Fibroblast of skin of left biceps (primary cell): ENCODE measurements at regions not wholly inside any gene's neighbourhood (a gene's known extent, or its start where the extent isn't known, plus 50 kb on each side); places are given as distances from the start of the nearest gene placed in this dataset.
"Not testable (repeated sequence)": the region's sequence is repeated elsewhere in the genome, so short reads cannot be mapped to it uniquely, and the experiment has no call there.

Experiments used
- DNase-seq, 2 experiments: peaks; one replicate each; pipeline ENCODE4 v3.0.0-alpha.2; 2013; ENCODE audit warnings: low read depth in 2 of 2

GRCh38 chr3:22691407-22691806 lies 511.7 kb upstream of the UBE2E2 start:
- no peak for DNase-seq

DNA sequence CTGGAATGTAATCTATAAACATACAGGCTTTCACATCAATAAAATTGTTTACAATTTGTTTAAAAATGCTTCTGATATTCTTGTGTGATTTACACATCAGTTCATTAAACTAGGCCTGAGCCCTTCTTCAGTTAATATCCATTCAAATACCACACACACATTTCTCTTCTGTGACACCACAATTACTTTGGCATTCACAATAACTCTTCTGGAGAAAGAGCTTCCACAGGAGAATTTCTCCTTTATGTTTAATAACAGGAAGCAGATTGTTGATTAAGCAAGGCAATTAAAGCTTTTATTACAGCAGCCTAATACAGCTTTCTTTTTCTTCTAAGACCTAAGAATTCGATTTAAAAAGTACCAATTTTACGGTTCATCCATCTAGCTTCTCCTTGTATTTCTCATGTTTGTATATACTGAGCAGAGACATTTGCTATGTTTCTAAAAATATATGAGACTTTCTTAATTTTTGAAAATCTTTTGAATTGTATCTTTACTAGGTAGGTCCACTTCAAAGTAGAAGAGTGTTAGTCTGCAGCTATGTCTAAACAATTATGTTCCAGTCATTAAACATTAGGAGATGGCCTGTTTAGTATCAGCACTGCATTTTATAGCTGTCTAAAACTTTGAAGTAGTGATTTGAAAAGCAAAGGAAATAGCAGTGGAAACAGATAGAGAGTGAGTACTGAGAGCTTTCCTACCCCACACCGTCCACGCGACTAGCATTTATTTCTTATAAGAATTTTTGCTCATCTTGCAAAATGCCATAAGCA lies 511.1 kb upstream of the UBE2E2 start:
- DNase-seq, result no peak

DNA sequence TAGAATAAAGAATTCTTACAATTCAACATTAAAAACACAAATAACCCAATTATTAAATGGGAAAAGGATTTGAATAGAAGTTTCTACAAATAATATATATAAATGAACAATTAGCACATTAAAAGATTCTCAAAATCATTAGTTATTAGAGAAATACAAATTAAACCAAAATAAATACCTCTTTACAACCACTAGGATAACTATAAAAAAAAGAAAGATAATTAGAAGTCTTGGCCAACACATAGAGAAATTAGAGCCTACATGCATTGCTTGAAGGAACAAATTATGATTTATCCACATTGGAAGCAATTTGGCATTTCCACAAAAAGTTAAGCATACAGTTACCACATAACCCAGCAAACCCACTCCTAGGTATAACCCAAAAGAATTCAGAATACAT lies 502.3 kb upstream of the UBE2E2 start:
- no peak for DNase-seq

GRCh38 chr3:22704166-22704565 lies 499.0 kb upstream of the UBE2E2 start:
- no peak for DNase-seq

- no peak for DNase-seq
These were observed 498.4 kb upstream of the UBE2E2 start for GRCh38 chr3:22704571-22705354.

- not testable (repeated sequence) for DNase-seq
These were observed 496.2 kb upstream of the UBE2E2 start for GRCh38 chr3:22706922-22707321.

- peak; percentile 54 to 61 for DNase-seq
These were observed 489.2 kb upstream of the UBE2E2 start for GRCh38 chr3:22713936-22714335.

- no peak for DNase-seq
These were observed 488.4 kb upstream of the UBE2E2 start for GRCh38 chr3:22714749-22715148.

GRCh38 chr3:22720596-22720995 lies 482.5 kb upstream of the UBE2E2 start:
- DNase-seq, result no peak

GRCh38 chr3:22724420-22724819 lies 478.7 kb upstream of the UBE2E2 start:
- DNase-seq, result no peak

DNA sequence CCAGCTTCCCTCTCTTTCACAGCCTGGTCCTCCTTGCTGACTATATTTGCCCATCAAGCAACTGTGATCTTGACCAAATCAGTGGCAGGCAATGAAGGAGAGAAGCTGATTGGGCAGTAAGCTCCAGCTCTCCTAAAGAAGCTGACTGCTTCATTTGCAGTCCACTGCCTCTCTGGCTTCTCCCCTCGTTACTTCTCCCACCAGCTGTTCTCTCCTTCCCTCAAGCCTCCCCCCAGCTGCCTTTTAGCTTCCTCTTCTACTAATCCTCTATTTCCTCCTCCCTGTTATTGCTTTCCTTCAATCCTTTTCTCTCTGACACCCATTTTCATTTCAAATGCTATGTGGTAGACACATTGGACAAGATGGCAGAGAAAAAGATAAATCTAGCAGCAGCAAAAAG lies 474.7 kb upstream of the UBE2E2 start:
- DNase-seq, result no peak

DNA sequence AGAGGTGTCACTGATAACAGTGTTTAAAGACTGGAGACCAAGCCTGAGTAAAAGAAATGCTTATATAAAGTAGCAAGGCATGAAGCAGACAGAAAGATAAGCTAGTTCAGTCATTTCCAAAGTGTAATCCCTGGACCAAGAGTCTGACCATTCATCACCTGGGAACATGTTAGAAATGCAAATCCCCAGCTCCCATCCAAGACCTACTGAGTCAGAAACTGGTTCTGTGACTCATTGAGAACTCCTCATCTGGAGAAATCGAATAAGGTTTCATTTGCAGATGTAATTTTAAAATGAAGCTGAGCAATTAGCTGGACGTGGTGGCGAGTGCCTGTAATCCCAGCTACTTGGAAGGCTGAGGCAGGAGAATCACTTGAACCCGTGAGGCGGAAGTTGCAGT lies 473.9 kb upstream of the UBE2E2 start:
- no peak for DNase-seq

DNA sequence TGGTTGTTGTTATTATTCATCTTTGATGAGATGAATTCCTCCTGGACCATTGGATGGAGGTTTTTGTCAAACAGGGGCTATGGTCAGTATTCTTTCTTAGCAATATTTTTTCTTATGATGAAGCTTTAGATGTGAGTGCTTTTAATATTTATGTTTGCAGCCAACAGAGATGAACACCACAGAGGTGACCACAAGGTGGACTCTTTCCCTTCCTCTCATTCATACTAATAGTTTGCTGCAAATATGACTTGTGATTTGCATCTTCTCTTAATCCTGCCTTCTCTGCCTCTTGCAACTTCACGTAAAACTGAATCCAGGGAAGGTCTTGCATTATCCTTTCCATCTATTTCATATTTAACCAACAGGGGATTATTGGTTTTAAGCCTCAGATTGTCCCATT lies 473.1 kb upstream of the UBE2E2 start:
- DNase-seq, result no peak

DNA sequence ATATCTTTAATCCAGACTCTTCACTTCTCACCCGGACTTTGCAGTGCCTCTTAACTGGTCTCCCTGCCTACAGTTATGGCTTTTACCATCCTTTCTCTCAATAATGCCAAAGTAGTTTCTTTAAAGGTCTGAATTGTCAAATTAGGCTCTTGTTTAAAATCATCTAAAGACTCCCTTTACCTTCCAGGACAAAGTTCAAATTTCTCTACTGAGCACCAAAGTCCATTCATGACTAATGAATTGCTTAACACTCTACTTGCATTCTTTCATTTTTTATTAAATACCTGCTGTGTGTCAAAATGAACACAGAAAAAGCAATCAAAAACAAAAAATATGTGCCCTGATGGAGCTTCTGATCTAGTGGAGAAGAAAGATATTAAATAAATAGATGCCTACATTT lies 472.4 kb upstream of the UBE2E2 start:
- DNase-seq, result no peak

GRCh38 chr3:22731901-22732300 lies 471.2 kb upstream of the UBE2E2 start:
- DNase-seq, result no peak

GRCh38 chr3:22732641-22733040 lies 470.5 kb upstream of the UBE2E2 start:
- no peak for DNase-seq

- DNase-seq, result no peak
These were observed 468.9 kb upstream of the UBE2E2 start for GRCh38 chr3:22734207-22734606.

GRCh38 chr3:22734756-22735155 lies 468.4 kb upstream of the UBE2E2 start:
- DNase-seq, result no peak

DNA sequence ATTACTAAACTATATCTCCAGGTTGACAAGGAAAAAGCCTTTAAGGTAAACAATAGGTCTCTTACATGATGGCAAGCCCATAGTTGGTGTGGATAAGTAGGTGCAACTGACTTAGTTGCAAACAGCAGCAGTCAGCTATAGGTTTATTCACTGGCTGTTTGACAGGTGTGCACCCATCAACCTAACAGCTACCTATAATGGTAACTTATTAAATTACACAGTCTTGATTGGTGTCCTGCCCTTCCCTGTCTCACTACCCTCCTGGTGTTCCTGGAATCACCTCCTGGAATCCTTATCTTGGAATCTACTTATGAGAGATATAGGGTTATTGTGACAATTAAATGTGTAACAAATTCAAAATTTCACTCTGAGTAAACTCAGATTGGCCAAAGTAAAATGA lies 467.8 kb upstream of the UBE2E2 start:
- no peak for DNase-seq

DNA sequence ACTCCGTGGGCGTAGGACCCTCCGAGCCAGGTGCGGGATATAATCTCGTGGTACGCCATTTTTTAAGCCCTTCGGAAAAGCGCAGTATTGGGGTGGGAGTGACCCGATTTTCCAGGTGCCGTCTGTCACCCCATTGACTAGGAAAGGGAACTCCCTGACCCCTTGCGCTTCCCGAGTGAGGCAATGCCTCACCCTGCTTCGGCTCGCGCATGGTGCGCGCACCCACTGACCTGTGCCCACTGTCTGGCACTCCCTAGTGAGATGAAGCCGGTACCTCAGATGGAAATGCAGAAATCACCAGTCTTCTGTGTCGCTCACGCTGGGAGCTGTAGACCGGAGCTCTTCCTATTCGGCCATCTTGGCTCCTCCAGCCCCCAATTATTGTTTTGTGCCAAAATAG lies 459.7 kb upstream of the UBE2E2 start:
- DNase-seq, result not testable (repeated sequence)

DNA sequence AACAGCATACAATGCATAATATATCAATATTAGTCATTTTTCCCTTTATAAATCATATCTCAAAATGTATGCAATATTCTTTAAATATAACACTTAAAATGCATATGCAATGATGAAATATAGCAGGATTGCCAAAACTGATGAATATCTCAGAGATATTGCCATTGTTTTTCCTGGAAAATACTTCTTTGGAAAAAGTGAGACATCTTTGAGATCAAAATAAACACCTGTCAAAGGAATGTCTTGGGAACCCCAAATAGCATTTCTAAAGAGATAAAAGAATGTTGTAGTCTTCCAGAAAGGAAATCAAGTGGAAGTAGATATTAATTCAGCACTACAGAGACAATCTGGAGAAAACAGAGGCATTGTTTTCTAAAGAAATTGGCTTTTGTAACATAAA lies 457.8 kb upstream of the UBE2E2 start:
- no peak for DNase-seq

- DNase-seq, result no peak
These were observed 456.9 kb upstream of the UBE2E2 start for GRCh38 chr3:22746221-22746620.

GRCh38 chr3:22748453-22749045 lies 454.6 kb upstream of the UBE2E2 start:
- no peak for DNase-seq
